OCI-LY1 (cell line): ENCODE measurements at regions not wholly inside any gene's neighbourhood (a gene's known extent, or its start where the extent isn't known, plus 50 kb on each side); places are given as distances from the start of the nearest gene placed in this dataset.

Experiments used
- EZH2 ChIP-seq: fragments of 200-600 bp; sonication (generic), shearing (Covaris generic); IDR thresholded peaks from 2 replicates; pipeline ENCODE4 v1.8.0; 2017; ENCODE audit warnings: borderline replicate concordance, mixed run types, mild to moderate bottlenecking, antibody characterized with exemption, low read length, moderate library complexity, mixed read lengths
- TF ChIP-seq, protein P1 (sequence below): fragments of 200-600 bp; sonication (generic), shearing (Covaris generic); IDR thresholded peaks from 2 replicates; pipeline ENCODE4 v1.5.1; 2017; ENCODE audit warnings: mild to moderate bottlenecking, antibody characterized with exemption, low read length, moderate library complexity, mixed read lengths

- no peak for TF ChIP-seq EZH2
- TF ChIP-seq, protein P1, sequence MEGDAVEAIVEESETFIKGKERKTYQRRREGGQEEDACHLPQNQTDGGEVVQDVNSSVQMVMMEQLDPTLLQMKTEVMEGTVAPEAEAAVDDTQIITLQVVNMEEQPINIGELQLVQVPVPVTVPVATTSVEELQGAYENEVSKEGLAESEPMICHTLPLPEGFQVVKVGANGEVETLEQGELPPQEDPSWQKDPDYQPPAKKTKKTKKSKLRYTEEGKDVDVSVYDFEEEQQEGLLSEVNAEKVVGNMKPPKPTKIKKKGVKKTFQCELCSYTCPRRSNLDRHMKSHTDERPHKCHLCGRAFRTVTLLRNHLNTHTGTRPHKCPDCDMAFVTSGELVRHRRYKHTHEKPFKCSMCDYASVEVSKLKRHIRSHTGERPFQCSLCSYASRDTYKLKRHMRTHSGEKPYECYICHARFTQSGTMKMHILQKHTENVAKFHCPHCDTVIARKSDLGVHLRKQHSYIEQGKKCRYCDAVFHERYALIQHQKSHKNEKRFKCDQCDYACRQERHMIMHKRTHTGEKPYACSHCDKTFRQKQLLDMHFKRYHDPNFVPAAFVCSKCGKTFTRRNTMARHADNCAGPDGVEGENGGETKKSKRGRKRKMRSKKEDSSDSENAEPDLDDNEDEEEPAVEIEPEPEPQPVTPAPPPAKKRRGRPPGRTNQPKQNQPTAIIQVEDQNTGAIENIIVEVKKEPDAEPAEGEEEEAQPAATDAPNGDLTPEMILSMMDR = no peak
Measured at GRCh38 chr5:128775558-128775957, 189.7 kb upstream of the SLC27A6 start.
